HG02884 (cell line): ENCODE measurements at regions not wholly inside any gene's neighbourhood (a gene's known extent, or its start where the extent isn't known, plus 50 kb on each side); places are given as distances from the start of the nearest gene placed in this dataset.
"Not testable (repeated sequence)": the region's sequence is repeated elsewhere in the genome, so short reads cannot be mapped to it uniquely, and the experiment has no call there.

ENCODE experiments used
- ATAC-seq: cut with Tn5 transposase; IDR thresholded peaks from one replicate; pipeline ENCODE4 v1.9.1; 2021; ENCODE audit warnings: mild to moderate bottlenecking, moderate library complexity; ENCODE audit not compliant: unreplicated experiment

GRCh38 chr5:85375525-85375924, 990.8 kb upstream of the EDIL3 start:
- no peak for ATAC-seq

GRCh38 chr5:85388770-85389169, 1004.1 kb upstream of the EDIL3 start:
- no peak for ATAC-seq

- not testable (repeated sequence) for ATAC-seq
Observed at GRCh38 chr5:85392309-85392708, 1007.6 kb upstream of the EDIL3 start.

GRCh38 chr5:85395526-85395925, 1010.8 kb upstream of the EDIL3 start:
- no peak for ATAC-seq

GRCh38 chr5:85397451-85397850, 1012.8 kb upstream of the EDIL3 start:
- no peak for ATAC-seq

- ATAC-seq, result no peak
Observed at GRCh38 chr5:85428426-85428934, 1043.8 kb upstream of the EDIL3 start.

- not testable (repeated sequence) for ATAC-seq
Observed at GRCh38 chr5:85431726-85432125, 1047.0 kb upstream of the EDIL3 start.

- ATAC-seq, result no peak
Observed at GRCh38 chr5:85441156-85441555, 1056.5 kb upstream of the EDIL3 start.

- no peak for ATAC-seq
Observed at GRCh38 chr5:85441853-85442252, 1057.2 kb upstream of the EDIL3 start.

- no peak for ATAC-seq
Observed at GRCh38 chr5:85452322-85453025, 1067.8 kb upstream of the EDIL3 start.

GRCh38 chr5:85453026-85453349, 1068.3 kb upstream of the EDIL3 start:
- no peak for ATAC-seq

GRCh38 chr5:85458319-85458718, 1073.6 kb upstream of the EDIL3 start:
- no peak for ATAC-seq

GRCh38 chr5:85462957-85463356, 1078.3 kb upstream of the EDIL3 start:
- ATAC-seq, result no peak

- ATAC-seq, result no peak
Observed at GRCh38 chr5:85466423-85466822, 1081.7 kb upstream of the EDIL3 start.

GRCh38 chr5:85472749-85473148, 1088.1 kb upstream of the EDIL3 start:
- ATAC-seq, result no peak

- ATAC-seq, result not testable (repeated sequence)
Observed at GRCh38 chr5:85475151-85475550, 1090.5 kb upstream of the EDIL3 start.

GRCh38 chr5:85476617-85477016, 1091.9 kb upstream of the EDIL3 start:
- ATAC-seq, result no peak

- no peak for ATAC-seq
Observed at GRCh38 chr5:85479849-85480248, 1095.2 kb upstream of the EDIL3 start.

- no peak for ATAC-seq
Observed at GRCh38 chr5:85484982-85485574, 1100.4 kb upstream of the EDIL3 start.

GRCh38 chr5:85488295-85488694, 1103.6 kb upstream of the EDIL3 start:
- no peak for ATAC-seq

- ATAC-seq, result no peak
Observed at GRCh38 chr5:85500869-85501268, 1116.2 kb upstream of the EDIL3 start.

GRCh38 chr5:85512896-85513295, 1104.8 kb upstream of the COX7C start:
- ATAC-seq, result no peak

- no peak for ATAC-seq
Observed at GRCh38 chr5:85515588-85515987, 1102.2 kb upstream of the COX7C start.
